Spleen (tissue), 7 donors: ENCODE measurements at regions not wholly inside any gene's neighbourhood (a gene's known extent, or its start where the extent isn't known, plus 50 kb on each side); places are given as distances from the start of the nearest gene placed in this dataset.

Source experiments
- POLR2AphosphoS5 ChIP-seq, 3 donors: sonication (generic); formaldehyde crosslinking; IDR thresholded peaks; one replicate each; pipeline ENCODE4 v1.5.1; 2017; ENCODE audit warnings: antibody characterized with exemption in 3 of 3
- TF ChIP-seq, protein P1 (sequence below), 11 experiments: fragments of 200-600 bp in 7 of 11; fragments of 450-650 bp in 4 of 11; sonication (generic) in 4 of 11; IDR thresholded peaks in 8 of 11; conservative IDR thresholded peaks in 3 of 11; 1 replicate in 7 of 11; 2 replicates in 4 of 11; pipeline versions ENCODE4 v1.4.0 to v1.8.0; 2016 to 2021; ENCODE audit warnings: antibody characterized with exemption in 11 of 11, inconsistent platforms in 4 of 11, mild to moderate bottlenecking in 1 of 11
- donor health status: DM: no; HTN: no; CAD: no; lungs with moderate emphysema.
- donor health status: DM: no; HTN: no; CAD: no.
- donor health status: DM: no; HTN: no; CAD: no.

DNA sequence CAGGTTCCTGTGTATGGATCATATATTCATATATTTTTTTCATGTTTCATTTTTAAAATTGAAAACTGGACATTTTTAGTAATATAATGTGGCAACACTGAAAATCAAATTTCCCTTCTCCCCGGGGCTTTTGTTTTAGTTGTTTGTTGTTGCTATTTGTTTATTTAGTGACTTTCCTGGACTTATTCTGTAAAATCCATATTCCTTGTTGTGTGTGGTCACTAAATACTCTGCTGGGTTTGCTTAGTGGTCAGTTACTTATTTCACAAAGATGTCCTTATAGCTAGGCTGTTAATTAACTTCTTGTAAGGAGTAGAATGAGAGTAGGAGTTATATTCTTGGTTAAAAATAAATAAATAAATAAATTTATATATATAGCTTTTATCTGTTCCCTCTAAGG, 121.6 kb upstream of the MED13L start:
- TF ChIP-seq, protein P1, sequence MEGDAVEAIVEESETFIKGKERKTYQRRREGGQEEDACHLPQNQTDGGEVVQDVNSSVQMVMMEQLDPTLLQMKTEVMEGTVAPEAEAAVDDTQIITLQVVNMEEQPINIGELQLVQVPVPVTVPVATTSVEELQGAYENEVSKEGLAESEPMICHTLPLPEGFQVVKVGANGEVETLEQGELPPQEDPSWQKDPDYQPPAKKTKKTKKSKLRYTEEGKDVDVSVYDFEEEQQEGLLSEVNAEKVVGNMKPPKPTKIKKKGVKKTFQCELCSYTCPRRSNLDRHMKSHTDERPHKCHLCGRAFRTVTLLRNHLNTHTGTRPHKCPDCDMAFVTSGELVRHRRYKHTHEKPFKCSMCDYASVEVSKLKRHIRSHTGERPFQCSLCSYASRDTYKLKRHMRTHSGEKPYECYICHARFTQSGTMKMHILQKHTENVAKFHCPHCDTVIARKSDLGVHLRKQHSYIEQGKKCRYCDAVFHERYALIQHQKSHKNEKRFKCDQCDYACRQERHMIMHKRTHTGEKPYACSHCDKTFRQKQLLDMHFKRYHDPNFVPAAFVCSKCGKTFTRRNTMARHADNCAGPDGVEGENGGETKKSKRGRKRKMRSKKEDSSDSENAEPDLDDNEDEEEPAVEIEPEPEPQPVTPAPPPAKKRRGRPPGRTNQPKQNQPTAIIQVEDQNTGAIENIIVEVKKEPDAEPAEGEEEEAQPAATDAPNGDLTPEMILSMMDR (IDR thresholded peaks at IDR 0.05 in 8 of 11, conservative IDR thresholded peaks at IDR 0.05 in 3 of 11) = no peak
- TF ChIP-seq POLR2AphosphoS5 (IDR thresholded peaks at IDR 0.05) = no peak
